Stimulated activated CD4-positive, alpha-beta T cell treated with anti-CD3 and anti-CD28 coated beads, Interleukin-2, amount 100 ng/mL, for 24 hours (primary cell): ENCODE measurements at regions not wholly inside any gene's neighbourhood (a gene's known extent, or its start where the extent isn't known, plus 50 kb on each side); places are given as distances from the start of the nearest gene placed in this dataset.
"Not testable (repeated sequence)": the region's sequence is repeated elsewhere in the genome, so short reads cannot be mapped to it uniquely, and the experiment has no call there.

Experiments
- DNase-seq, 2 donors: peaks; one replicate each; pipeline ENCODE4 v3.0.0-alpha.2; 2020

DNA sequence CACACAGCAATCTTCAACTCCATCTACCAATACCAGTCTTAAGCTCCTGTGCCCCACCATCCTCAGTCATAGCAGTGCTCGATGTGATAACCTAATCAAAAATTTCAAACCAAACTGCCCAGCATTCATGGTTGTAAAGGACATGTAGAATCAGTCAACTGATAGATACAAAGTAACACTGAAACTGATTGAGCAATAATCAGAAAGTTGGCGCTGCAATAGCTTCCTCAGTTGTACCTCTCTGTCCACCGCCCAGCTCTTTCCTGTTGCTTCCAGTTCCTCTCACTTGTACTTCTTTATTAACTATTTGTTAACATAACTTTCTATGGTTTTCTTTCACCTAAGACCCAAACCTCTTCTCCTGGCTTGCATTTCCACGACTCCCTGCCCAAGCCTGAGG, 745.7 kb downstream of the PDCD6IP start:
- no peak for DNase-seq

DNA sequence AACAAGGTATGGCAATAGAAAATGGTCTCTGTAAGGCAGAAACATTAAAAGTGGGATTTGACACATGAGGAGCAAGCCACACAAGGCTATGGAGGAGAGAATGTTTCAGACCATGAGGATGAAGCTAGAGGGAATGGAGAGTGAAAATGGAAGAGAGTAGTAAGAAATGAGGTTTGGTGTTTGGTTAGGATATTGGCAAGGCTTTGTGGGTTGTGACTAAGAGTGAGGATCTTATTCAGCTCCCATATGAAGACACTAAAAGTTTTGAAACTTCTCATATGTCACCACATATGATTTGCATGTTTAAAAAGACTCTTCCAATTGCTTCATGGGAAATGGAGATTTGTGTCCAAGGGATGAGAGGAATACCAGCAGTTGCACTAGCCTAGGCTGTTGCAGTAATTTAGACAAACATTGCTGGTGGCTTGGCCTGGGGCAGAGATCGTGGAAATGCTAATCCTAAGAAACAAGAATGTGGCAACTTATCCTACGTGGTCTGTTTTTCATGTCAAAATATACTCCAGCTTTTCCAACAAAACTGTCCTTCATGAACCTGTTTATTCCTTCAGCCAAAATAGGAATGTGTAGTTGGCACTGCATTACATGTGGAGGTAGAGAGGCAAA, 749.0 kb downstream of the PDCD6IP start:
- DNase-seq: no peak

DNA sequence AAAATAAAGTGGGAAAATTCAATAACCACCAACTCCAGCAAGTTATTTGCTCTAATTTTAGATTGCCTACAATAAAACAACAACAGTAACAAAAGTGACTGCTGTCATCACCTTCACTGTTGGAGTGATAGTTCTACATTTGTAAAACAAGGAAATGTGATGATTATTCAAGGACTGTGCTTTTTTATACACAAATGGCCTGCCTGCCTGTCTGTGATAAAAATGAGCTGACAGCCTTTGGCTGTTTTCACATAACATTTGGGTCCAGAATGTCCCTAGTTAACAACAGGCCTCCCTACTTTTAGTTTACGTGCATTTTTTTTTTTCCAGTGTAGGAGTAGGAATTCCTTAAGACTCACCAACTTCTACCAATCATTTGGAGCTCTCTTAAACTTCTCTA, 768.8 kb downstream of the PDCD6IP start:
- DNase-seq: no peak

DNA sequence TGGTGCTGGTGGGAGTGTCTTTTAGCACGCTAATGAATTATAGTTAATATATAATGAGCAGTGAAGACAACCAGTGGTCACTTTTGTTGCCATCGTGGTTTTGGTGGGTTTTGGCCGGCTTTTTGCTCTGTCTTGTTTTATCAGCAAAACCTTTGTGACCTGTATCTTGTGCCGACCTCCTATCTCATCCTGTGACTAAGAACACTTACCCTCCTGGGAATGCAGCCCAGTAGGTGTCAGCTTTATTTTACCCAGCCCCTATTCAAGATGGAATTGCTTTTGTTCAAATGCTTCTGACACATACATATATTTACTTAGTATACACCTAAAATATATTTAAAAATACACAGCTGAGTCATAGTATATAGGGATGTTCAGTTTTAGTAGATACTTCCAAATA, 770.3 kb downstream of the PDCD6IP start:
- DNase-seq: no peak

DNA sequence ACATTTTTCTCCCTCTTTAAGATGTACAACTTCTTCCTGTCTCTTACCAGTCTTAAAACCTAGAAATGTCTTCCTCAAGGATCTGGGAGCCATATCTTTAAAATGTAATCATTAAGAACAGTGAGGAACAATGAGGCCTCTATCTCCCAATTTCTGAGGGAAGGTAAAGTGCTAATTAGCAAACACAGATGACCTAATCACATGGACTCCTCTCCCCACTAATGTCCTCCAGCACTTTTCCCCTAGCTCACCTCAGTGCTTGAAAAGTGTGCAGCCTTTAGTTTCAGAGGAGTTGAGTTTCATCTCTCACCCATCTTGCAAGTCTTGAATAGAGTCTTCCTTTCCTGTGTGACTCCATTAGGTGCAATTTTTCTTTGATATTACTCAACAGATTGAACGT, 771.0 kb downstream of the PDCD6IP start:
- DNase-seq: no peak

DNA sequence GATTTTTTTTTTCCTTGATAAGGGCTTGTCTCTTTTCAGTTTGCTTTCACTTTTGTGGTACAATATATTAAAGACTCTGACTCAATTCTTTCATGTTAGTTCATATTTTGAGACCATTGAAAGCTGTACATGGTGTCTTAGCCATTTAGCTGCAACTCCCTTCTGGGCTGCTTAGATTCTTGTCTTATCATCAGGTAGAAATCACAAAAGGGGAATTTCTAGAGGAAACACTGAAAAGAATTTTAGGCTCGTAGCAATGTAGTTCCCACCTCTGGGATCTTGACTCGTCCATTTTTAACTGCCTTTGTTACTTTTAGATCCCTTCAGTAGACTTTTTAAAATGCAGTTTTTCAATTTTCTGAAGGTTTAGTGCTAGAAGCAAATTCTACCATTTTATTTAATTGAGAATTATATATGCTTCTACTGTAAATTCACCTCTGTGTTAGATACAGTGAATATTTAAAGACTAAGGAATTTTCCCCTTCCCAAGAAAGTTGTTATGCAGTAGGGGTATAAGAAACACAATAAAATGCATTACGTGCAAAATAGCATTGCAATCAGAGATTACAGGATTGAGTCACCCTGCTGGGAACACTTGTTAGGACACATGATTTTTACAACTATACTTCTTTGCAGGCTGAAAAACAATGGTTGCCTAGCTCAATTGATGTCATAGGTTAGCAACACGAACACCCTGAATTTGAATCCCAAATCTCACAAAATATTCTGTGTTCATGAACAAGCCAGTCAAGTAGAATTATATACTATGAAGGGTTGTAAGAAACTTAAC, 772.7 kb downstream of the PDCD6IP start:
- DNase-seq: no peak

DNA sequence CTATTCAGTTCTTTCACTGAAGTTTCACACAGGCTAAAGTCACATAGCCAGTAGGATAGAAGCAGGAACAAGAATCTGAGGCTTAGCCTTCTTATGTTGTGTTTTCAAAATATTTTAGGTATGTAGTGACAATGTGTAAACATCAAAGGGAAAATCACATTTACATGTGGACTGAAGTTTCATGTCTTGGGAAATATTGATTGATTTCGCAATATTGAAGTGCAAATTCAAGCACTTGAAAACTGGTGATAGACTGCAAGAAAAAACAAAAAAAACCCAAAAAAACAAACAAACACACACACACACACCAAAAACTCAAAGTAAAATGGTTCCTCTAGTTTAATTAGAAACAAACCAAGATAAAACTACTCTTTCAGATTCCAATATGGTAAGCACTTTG, 773.3 kb downstream of the PDCD6IP start:
- DNase-seq: no peak

DNA sequence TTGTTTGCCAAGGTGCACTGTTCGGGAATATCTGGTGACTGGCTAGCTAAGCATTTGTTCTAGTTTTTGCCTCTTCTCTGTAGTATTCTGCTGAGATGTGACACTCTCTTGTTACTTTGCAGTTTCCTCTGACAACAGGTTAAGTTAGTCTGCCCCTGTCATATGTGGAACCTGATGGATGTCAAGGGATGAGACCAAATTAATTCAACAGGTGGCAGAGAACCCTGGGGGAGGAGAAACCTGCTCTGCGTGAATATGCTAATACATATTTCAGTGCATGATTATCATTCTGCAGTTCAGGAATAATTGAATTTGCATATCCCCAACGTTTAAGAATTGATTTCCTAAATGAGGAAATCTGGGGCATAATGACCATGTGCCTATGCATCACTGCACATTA, 777.3 kb downstream of the PDCD6IP start:
- DNase-seq: no peak

DNA sequence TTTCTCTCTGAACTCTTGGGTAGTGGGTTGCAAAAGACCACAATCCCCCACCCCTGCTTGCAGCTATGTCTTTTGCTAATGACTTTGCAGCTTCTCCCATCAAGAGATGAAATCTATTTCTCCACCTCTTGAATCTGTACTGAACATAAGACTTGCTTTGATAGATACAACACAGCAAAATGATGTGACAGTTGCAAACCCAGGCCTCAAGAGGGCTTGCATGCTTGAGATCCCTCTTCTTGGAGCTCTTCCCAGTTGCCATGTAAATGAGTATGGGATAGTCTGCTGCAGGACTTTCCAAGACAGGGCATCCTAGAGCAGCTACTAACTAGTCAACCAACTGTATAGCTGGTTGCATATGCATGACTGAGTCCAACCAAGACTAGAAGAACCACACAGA, 783.6 kb downstream of the PDCD6IP start:
- DNase-seq: no peak

DNA sequence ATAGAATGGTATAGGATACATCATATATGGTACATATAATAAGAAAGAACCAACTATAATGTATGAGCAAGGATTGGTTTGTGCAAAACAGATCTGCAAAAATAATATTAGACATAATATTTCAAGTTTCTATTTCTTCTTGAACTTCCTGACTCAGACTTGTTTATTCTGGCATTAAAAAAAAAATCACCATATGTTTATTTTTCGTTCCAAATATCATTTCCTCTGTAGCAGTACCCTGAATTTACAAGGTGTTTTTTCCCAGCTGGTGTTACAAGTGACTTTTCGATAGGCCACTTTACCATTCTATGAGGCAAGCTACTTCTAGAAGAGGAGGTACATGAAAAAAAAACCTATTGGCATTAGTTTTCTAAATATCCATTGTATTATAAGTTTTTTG, 785.0 kb downstream of the PDCD6IP start:
- no peak for DNase-seq

DNA sequence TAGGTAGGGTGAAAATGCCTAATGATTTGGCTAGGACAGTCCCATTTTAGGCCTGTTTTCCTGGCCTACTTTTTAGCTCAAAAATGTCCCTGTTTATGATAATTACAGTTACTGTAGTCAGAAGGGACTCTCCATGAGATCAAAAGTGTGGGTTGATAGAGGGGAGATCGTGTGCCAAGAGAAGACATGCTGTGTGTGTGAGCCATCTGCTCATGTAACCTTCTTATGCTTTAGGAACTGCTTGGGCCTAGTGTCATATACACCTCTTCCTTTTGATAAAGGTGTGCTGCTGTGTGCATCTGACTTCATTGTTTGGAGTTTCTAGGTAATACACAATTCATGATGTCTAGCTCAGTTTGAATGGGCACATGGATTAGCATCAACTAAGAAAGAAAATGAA, 786.5 kb downstream of the PDCD6IP start:
- no peak for DNase-seq

DNA sequence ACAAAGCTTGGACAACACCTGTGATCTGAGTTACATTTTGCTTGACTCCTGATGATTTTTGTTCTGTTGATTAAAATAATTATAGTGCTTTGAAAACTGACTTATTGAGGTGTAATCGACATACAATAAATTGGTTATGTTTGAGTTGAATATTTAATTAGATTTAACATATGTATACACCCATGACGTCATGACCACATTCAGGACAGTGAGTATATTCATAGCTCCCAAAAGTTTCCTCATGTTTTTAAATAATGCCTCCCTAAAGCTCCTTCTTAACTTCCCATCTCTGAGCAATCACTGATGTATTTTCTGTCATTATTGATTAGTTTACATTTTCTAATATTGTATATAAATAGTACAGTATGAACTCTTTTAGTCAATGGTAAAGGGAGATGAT, 801.2 kb downstream of the PDCD6IP start:
- DNase-seq: no peak

DNA sequence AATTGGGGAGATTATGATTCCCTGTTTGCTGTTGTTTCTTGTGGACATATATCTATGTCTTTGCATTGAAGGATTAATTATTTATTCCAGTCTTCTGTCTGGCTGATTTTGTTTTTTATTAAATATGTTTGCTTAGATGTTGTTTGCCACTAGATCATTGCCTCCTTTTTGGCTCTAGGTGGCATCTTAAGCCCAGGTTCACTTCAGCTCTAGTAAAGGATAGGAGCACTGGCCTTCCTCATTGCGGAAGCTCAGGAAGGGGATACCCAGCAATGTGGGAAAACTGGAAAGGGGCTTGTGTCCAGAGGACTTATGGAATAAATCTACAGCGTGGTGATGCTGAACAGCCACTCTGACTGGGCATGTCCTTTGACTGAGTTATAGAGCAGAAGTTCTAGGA, 821.6 kb downstream of the PDCD6IP start:
- DNase-seq: no peak

DNA sequence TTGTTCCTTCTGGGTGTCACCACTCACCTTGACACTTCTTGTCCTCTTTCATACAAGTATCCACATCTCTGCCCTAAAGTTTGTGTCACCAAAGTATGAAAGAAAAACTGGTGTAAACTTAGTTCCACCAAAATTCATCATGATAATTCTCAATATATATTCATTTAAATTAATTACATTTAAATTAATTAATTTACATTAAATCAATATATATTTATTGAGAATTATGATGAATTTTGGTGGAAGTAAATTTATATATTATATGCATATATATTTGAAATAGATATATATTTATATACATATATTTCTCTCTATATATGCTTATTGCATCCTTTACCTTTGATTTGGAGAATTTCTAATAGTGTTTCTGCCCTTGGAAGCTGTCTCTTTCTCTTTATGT, 828.3 kb downstream of the PDCD6IP start:
- no peak for DNase-seq

DNA sequence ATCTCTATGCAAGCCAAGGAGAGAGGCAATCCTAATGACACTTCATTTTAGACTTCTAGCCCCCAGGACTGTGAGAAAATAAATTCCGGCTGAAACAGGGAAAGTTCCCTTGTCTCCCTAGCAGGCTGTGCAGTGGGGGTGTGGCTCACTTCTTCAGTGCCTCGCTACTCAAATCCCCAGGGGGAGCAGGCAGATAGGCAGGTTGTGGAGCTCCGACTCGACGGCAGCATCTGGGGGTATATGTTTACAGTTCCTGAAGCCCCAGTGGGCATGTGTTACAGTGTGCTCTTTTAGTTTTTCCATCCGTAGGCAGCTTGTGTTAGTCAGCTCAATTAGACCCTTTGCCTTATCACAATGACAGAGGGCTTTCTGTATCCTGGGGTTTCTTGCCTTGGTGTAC, 836.5 kb downstream of the PDCD6IP start:
- DNase-seq: no peak

DNA sequence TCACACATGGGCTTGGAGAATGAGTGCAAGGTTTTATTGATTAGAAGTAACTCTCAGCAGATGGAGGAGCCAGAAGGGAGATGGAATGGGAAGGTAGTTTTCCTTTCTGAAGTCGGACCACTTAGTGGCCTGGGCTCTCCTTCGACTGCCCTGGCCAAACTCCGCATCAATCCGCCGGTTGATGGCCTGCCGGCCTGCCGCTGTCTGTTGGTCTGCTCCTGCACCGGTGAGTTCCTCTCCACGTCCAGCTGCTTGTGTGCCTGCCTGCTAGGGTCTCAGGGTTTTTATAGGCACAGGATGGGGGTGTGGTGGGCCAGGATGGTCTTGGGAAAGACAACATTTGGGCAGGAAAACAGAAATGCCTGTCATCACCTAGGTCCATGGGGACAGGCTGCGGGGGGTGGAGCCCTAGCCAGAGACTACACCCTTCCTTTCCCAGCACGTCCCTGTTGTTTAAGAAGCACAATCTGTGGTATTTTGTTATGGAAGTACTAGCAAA, 837.0 kb downstream of the PDCD6IP start:
- DNase-seq: no peak

DNA sequence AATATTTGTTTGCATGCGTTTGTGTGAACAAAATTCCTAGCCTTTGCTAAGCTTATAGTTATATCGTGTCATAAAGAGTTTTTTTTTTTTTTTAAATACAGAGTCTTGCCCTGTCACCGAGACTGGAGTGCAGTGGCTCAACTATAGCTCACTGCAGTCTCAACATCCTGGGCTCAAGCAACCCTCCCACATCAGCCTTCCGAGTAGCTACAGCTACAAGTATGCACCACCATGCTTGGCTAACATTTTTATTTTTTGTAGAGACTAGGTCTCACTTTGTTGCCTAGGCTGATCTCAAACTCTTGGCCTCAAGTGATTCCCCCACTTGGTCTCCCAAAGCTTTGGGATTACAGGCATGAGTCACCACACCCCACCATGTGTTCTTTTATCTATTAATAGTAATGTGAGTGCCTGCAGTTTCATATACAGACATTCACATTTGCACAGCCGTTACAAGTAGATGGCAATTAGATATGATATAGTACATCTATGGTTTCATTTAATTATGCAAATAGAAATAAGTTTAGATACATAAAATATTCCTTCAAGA, 848.6 kb downstream of the PDCD6IP start:
- DNase-seq: no peak

DNA sequence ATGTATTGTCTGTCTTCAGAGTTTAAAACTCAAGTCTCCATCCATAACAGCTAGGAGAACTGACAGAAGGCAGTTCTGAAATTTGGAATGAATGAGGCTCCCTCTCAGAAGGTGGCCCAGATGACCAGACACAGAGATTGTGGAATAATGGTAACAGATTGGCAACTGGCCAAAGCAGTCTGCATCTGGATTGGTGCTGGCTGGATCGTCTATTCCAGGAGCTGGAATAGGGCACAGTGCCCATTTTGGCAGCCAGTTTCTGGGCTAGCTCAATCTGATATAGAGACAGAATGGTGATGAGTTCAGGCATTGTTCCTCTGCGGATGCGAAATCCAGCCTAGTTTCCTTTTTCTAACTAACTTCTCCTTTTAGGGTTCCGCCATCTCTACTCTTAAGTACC, 851.7 kb downstream of the PDCD6IP start:
- no peak for DNase-seq

DNA sequence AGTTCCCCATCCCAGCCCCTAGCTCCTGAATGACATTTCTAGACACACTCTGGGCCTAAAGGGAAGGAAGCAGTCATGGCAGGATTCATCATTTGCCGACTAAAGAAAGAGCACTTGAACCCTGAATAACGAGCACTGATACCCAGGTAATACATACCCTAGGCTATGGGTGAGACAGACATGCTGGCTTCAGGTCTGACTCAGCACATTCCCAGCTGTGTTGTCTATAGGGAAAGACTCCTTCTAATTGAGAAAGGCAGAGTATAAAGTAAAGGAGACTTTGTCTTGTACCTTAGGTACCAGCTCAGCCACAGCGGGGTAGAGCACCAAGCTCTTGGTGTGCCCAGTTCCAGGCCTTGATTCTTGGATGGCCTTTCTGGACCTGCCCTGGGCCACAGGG, 870.5 kb downstream of the PDCD6IP start:
- DNase-seq: no peak

DNA sequence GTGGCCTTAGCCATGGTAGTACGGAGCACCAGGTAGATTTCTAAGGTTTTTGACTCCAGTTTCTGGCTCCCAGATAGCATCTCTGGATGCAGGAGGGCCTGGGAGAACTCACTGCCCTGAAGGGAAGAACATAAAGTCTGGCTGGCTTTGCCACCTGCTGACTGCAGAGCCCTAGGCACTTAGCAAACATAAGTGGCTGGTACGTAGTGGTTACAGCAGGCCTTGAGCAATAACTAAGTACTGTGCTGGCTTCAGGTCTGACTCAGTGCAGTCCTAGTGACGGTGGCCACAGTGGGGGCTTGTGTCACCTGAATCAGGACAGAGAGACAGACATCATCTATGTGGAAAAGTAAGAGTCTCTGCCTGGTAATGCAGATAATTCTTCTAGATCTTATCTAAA, 871.1 kb downstream of the PDCD6IP start:
- DNase-seq: no peak

DNA sequence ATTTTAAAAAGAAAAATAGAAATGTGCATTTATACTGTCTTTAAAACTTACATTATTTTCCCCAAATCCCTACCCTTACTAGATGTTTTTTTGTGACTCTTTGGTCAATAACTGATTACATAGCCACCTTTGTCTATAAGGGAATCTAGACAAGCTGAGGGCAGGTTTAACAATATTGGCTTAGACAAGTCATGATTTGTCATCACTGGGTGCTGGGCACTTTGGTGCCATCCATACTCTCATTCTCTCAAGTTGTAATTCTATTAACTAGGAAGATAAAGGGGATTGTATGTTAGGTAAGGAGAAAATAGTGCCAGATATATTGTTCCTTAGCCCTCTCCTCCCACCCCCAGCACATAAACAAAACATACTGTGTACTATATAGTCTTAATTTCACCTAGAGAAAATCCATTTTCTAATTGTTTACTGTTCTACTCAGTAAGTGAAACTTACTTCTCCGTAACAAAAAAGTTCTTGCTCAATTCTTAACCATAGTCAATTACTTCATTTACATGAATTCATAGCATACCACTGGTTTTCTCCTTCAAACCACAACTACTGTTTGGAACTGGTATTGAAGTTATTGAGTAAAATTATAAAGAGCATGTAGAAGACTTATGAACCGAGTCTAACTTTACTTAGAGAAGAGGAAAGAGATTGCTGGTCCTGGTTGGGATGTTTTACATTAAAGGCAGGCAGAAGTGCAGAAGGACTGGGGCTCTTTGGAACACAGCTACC, 877.1 kb downstream of the PDCD6IP start:
- DNase-seq: no peak

DNA sequence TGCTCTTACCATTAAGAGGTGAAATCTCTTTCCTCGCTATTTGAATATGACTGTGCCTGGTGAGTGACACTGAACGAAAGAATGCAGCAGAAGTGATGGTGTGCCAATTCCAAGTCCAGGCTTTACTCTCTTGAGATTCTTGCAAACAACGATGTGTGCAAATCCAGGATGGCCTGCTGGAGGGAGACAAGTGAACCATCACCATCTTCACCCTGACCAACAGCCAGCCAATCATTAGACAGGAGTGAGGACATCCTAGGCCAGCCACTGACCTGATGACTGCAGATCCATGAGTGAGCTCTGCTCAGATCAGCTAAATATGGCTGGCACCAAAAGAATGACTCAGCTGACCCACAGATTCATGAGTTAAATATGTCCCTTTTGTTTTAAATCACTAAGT, 878.0 kb downstream of the PDCD6IP start:
- no peak for DNase-seq

DNA sequence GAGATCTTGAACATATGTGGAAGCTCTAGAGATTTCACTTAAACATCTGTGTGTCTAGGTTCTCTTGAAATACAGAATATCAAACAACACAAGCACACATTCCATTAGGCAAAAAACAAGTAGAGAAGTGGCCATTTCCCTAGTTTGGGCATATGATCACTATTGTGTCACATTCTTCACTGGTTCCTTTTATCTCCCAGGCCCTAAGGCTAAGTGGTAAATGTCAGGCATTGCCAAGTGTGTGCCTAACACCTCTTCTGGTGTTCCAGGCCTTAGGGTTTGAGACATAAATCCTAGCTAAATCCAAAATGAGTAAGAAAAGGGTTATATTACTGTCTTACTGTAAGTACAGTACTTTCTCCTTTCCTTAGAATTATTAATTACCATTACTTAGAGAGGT, 880.1 kb downstream of the PDCD6IP start:
- no peak for DNase-seq

DNA sequence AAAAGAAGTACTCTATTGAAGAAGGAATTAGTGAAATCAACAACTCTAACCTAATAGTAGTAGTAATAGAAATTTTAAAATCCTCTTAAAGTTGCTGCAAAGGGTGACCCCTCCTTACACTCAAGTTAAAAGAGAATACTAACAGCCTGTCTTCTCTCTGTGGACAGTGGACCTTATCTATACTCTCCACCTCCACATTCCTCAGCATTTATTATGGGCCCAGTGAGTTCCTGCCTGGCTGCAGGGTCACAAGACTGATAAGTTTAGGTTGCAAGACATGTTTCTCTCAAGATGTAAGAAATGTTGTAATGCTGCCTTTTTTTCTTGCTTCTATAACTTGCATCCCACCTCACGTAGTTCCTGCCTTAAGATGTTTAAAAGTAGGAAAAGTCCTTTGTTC, 880.6 kb downstream of the PDCD6IP start:
- DNase-seq: not testable (repeated sequence)
